ENCODE measurements at regions not wholly inside any gene's neighbourhood (a gene's known extent, or its start where the extent isn't known, plus 50 kb on each side); places are given as distances from the start of the nearest gene placed in this dataset.

- no peak for TF ChIP-seq ZFX (IDR thresholded peaks at IDR 0.05)
- TF ChIP-seq CTCF (conservative IDR thresholded peaks at IDR 0.05), result no peak
Observed at GRCh38 chr5:130541617-130542221, 623.3 kb downstream of the HINT1 start.
